ENCODE measurements at regions not wholly inside any gene's neighbourhood (a gene's known extent, or its start where the extent isn't known, plus 50 kb on each side); places are given as distances from the start of the nearest gene placed in this dataset.
"Not testable (repeated sequence)": the region's sequence is repeated elsewhere in the genome, so short reads cannot be mapped to it uniquely, and the experiment has no call there.

DNA sequence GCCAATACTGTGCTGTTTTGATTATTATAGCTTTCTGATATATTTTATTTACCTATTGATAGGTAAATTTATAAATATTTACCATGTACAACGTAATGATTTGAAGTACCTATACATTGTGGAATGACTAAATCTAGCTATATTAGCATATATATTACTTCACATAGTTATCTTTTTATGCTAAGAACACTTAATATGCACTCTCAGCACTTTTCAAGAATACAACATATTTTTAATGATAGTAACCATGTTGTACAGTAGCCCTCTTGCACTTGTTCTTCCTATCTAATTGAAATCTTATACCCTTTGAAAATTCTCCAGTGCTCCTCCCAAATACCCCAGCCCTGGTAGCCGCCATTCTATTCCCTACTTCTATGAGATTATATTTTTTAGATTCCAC is 604.0 kb upstream of the KIF2B start:
- Histone ChIP-seq H3K36me3 (no peaks in the 10 kb centered on the region), H3K27ac (no peak overlapping the region), H3K4me1 (no peaks in the 10 kb centered on the region), H3K4me3 (no peak overlapping the region), H3K9me3 (no peaks in the 10 kb centered on the region), H3K27me3 (no peaks in the 10 kb centered on the region)
- TF ChIP-seq, protein P1, sequence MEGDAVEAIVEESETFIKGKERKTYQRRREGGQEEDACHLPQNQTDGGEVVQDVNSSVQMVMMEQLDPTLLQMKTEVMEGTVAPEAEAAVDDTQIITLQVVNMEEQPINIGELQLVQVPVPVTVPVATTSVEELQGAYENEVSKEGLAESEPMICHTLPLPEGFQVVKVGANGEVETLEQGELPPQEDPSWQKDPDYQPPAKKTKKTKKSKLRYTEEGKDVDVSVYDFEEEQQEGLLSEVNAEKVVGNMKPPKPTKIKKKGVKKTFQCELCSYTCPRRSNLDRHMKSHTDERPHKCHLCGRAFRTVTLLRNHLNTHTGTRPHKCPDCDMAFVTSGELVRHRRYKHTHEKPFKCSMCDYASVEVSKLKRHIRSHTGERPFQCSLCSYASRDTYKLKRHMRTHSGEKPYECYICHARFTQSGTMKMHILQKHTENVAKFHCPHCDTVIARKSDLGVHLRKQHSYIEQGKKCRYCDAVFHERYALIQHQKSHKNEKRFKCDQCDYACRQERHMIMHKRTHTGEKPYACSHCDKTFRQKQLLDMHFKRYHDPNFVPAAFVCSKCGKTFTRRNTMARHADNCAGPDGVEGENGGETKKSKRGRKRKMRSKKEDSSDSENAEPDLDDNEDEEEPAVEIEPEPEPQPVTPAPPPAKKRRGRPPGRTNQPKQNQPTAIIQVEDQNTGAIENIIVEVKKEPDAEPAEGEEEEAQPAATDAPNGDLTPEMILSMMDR (IDR thresholded peaks at IDR 0.05) = no peak
- TF ChIP-seq POLR2A (IDR thresholded peaks at IDR 0.05) (no peak), POLR2AphosphoS5 (IDR thresholded peaks at IDR 0.05; ENCODE audit: insufficient read depth in 1 of 2, low read depth in 1 of 2) (no peak)
- intact Hi-C loops (cut with DNase I) = no loop called here
- DNase-seq (ENCODE audit: extremely low spot score in 2 of 2) = no peak

DNA sequence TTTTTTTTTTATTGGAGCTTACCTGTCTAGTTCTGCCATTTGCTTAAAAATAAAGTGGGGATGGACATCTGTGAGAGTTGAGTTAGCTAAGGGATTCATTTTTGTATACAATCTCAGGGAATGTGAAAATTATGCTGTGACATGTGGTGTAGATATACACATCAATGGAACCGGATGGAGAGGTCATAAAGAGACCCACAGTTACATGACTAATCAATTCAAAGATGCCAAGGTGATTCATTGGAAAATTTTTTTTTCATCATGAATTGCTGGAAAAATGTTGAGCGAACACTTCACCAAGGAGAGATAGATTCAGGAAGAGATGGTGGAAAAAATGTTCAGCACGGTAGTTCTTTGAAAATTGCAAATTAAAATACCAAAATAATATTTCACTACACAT is 605.4 kb upstream of the KIF2B start:
- no peaks in the 10 kb centered on the region for H3K9me3 ChIP-seq
- no peaks in the 10 kb centered on the region for H3K36me3 ChIP-seq

DNA sequence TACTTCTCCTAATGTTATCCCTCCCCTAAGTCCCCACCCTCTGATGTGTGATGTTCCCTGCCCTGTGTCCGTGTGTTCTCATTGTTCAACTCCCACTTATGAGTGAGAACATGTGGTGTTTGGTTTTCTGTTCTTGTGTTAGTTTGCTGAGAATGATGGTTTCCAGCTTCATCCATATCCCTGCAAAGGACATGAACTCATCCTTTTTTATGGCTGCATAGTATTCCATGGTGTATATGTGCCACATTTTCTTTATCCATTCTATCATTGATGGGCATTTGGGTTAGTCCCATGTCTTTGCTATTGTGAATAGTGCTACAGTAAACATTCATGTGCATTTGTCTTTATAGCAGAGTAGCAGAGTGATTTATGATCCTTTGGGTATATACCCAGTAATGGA is 613.8 kb upstream of the KIF2B start:
- H3K4me1 ChIP-seq; H3K9me3 ChIP-seq; DNase-seq (ENCODE audit: extremely low spot score in 2 of 2); H3K27ac ChIP-seq; intact Hi-C loops (cut with DNase I); H3K4me3 ChIP-seq; H3K36me3 ChIP-seq; H3K27me3 ChIP-seq: not testable (repeated sequence)

More for the DNA sequence above, 605.4 kb upstream of the KIF2B start:
- intact Hi-C loops (cut with DNase I) = no loop called here
- no peak for DNase-seq (ENCODE audit: extremely low spot score in 2 of 2)
- Histone ChIP-seq H3K4me3 (no peak overlapping the region), H3K27me3 (no peaks in the 10 kb centered on the region), H3K4me1 (no peaks in the 10 kb centered on the region), H3K27ac (no peak overlapping the region)
- no peak for TF ChIP-seq POLR2AphosphoS5 (IDR thresholded peaks at IDR 0.05; ENCODE audit: insufficient read depth in 1 of 2, low read depth in 1 of 2)
- TF ChIP-seq, protein P1 (IDR thresholded peaks at IDR 0.05) = no peak
- no peak for TF ChIP-seq POLR2A (IDR thresholded peaks at IDR 0.05)

DNA sequence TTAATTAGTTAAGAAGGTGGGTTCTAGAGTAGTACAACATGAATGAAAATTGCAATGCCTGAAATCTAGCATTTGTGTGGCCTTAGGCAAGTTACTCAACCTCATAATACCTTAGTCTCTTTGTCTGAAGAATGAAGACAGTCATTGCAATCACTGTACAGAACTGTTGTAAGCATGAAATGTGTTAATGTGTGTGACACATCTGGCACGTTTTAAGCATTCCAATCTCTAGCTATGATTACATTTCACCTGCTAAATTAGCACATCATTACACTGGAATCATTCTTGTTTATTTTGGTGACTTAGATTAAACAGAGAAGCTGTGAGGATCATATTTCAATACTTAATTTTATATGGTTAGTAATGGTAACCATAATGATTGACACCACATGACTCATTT is 629.7 kb upstream of the KIF2B start:
- Histone ChIP-seq H3K27me3 (no peaks in the 10 kb centered on the region), H3K36me3 (no peaks in the 10 kb centered on the region), H3K4me3 (no peak overlapping the region), H3K9me3 (no peaks in the 10 kb centered on the region), H3K27ac (no peak overlapping the region), H3K4me1 (no peaks in the 10 kb centered on the region)
- intact Hi-C loops (cut with DNase I) = no loop called here
- no peak for DNase-seq (ENCODE audit: extremely low spot score in 2 of 2)
- TF ChIP-seq POLR2AphosphoS5 (IDR thresholded peaks at IDR 0.05; ENCODE audit: insufficient read depth in 1 of 2, low read depth in 1 of 2) = no peak
- TF ChIP-seq, protein P1 (IDR thresholded peaks at IDR 0.05) = no peak
- TF ChIP-seq POLR2A (IDR thresholded peaks at IDR 0.05) = no peak

DNA sequence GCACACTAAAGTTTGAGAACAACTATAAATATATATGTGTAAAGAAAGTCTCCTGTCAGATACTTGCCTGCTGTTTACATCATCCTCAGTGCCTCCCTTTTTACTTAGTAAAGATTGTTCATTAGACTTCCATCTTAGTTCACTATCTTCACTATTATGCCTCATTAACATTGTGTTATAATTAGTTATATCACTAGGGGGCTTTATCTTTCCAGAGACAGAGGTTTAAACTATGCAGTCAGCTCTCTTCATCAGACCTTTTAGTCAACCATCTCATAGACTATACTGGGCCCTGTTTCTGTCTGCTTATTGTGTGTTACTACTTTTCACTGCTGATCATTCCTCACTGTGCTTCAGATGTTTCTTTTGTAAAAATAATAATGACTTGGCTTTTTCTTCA is 630.8 kb upstream of the KIF2B start:
- DNase-seq (ENCODE audit: extremely low spot score in 2 of 2) = no peak
- TF ChIP-seq POLR2A (IDR thresholded peaks at IDR 0.05) (no peak), POLR2AphosphoS5 (IDR thresholded peaks at IDR 0.05; ENCODE audit: insufficient read depth in 1 of 2, low read depth in 1 of 2) (no peak)
- TF ChIP-seq, protein P1 (IDR thresholded peaks at IDR 0.05) = no peak

DNA sequence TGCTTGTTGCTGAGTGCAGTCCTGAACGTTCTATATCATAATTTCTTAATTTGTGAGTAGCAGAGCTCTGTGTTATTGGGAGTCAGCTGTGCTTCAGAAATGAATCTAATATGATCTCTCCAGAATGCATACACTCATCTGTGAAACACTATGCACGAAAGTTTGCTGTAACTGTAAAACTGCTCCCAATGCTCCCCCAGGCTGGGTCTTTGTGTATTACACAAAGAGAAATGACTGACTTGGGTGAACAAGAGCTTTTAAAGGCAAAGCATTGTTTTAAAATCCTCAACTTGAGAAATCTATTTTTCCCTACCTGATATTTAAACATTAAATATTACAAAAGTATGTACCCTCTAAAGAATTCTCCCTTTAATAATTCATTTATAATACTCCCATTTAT is 636.7 kb upstream of the KIF2B start:
- DNase-seq (ENCODE audit: extremely low spot score in 2 of 2) = no peak
- intact Hi-C loops (cut with DNase I) = no loop called here
- no peaks in the 10 kb centered on the region for H3K36me3 ChIP-seq
- H3K27me3 ChIP-seq = no peaks in the 10 kb centered on the region
- no peak overlapping the region for H3K4me3 ChIP-seq
- no peaks in the 10 kb centered on the region for H3K9me3 ChIP-seq
- H3K27ac ChIP-seq = no peak overlapping the region
- TF ChIP-seq POLR2AphosphoS5 (IDR thresholded peaks at IDR 0.05; ENCODE audit: insufficient read depth in 1 of 2, low read depth in 1 of 2) (no peak), POLR2A (IDR thresholded peaks at IDR 0.05) (no peak)
- TF ChIP-seq, protein P1 (IDR thresholded peaks at IDR 0.05) = no peak
- no peaks in the 10 kb centered on the region for H3K4me1 ChIP-seq

More for the DNA sequence above, 630.8 kb upstream of the KIF2B start:
- H3K36me3 ChIP-seq = no peaks in the 10 kb centered on the region
- no peaks in the 10 kb centered on the region for H3K9me3 ChIP-seq
- no peak overlapping the region for H3K4me3 ChIP-seq
- H3K27ac ChIP-seq = no peak overlapping the region
- H3K27me3 ChIP-seq = no peaks in the 10 kb centered on the region
- intact Hi-C loops (cut with DNase I) = no loop called here
- H3K4me1 ChIP-seq = no peaks in the 10 kb centered on the region

All from vagina (tissue), 2 donors.